Amniotic epithelial cell (primary cell): ENCODE measurements at regions not wholly inside any gene's neighbourhood (a gene's known extent, or its start where the extent isn't known, plus 50 kb on each side); places are given as distances from the start of the nearest gene placed in this dataset.
"Not testable (repeated sequence)": the region's sequence is repeated elsewhere in the genome, so short reads cannot be mapped to it uniquely, and the experiment has no call there.

Experiments used
- DNase-seq: peaks from one replicate; pipeline ENCODE4 v3.0.0-alpha.2; 2010; ENCODE audit warnings: low read depth

DNA sequence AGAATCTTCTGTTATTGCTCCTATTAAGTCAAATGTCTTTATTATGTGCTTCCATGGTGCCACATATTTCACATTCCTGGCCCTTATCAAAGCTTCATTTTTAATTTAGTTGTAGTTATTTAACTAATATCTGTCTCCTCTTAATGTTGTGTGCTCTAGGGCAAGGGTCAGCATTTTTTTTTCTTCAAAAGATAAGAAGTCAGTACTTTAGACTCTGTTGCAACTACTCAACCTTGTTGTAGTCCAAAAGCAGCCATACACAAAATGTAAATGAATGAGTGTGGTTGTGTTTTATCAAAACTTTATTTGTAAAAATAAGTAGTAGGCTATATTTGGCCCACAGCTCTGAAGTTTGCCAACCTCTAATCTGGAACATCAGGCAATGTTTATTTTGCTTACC, 394.7 kb upstream of the CBLB start:
- peak; percentile 68 for DNase-seq

DNA sequence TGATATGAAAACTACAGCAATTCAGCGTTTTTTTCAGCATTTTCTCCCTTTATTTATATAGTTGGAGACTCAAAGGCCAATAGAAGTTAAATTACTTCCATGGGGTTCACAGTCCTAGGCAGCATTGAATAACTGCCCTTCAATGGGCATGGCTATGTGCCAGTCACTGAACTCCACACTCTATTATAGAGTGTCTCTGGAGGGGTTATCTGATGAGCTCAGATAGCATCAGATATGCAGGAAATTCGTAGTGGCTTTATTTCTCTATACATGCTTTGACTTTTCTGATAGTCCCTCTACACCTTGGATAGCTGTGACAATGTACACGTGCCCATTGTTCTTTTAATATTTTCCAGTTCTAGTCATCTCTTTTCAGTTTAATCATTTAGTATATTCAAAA, 396.9 kb upstream of the CBLB start:
- no peak for DNase-seq

DNA sequence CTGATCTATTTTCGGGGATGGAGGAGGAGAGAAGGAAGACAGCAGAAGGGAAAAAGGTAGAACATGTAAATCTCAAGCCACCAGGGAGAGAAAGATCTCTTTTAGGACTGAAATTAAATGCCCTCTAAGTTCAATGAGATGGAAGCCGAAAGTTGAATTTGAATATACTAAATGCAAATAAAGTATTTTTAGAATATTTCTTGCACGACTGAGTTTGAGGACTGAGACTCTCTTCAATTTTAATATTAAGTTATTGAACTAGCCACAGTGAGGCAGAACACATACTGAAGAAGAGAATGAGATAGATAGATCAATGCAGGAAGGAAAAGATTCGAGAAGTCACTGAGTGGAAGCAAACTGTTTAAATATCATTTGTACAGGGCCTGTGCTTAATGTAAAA, 399.9 kb upstream of the CBLB start:
- DNase-seq = no peak

DNA sequence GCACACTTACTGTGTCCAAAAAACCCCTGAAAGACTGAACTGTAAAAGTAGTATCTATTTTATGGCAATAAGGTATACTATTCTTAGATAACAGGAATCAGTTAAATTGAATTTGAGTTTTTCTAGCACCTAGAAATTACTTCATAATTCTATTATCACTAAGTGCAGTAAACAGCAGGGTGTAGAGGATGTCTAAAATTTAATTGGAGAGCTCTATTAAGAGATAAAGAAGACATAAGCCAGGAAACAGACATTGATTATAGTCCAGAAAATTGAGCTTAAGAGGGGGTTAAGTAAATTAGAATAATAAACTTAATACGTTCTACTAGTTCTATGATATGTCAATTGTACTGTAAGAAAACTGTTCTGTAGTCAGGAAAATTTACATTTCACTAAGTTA, 403.5 kb upstream of the CBLB start:
- no peak for DNase-seq

DNA sequence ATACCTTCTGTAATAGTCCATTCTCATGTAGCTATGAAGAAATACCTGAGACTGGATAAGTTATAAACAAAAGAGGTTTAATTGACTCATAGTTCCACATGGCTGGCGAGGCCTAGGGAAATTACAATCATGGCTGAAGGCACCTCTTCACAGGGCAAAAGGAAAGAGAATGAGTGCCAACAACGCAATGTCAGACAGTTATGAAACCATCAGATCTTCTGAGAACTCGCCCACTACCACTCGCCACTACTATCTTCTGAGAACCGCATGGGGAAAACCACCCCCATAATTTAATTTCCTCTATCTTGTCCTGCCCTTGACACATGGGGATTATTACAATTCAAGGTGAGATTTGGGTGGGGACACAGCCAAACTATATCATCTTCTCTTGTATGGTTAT, 406.8 kb upstream of the CBLB start:
- DNase-seq = no peak

DNA sequence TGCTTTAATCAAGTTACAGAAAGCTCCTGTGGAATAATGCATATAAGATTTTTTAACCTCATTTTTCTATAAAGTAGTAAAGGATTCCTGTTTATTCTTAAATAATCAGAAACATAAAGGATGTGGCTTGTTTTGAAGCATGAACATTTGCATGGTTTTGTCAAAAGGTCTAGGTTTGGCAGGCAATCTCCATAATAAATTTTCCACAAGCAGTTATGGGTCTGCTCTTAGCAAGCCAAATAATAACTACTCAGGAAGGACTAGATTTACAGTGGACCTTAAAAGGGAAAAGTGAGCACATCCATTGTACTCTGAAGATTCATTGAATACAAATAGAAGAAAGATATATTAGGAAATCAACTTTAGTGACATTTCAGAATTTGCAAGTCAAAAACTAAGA, 407.3 kb upstream of the CBLB start:
- no peak for DNase-seq

DNA sequence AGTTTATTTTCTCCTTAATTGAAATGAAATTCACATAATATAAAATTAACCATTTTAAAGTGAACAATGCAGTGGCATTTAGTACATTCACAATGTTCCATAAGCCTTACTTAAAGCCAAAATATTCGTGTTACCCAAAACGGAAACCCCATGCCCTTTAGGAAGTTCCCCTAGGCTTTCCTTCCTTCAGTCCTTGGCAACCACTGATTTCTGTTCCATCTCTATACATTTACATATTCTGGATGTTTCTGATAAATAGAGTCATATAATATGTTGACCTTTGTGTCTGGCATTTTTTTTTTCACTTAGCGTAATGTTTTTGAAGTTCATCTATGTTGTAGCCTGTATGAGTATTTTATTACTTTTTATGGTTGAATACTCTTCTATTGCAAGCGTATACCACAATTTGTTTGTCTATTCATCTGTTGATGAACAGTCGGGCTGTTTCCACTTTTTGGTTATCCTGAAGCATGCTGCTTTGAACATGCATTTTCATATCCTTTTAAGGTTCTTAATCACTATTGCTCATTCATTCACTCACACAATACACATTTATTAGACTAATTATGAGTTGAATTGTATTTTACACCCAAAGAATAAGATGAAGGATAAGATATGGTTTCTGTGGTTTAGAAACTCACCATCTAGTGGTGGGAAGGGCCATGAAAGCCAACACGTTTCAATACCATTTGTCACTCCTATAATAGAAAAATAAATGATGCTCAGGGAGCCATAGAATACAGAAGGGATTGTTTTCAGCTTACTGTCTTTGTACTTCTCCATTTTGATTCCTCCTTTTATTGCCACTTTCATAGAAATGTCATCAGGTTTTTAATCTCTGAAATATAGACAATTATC, 408.2 kb upstream of the CBLB start:
- no peak for DNase-seq

DNA sequence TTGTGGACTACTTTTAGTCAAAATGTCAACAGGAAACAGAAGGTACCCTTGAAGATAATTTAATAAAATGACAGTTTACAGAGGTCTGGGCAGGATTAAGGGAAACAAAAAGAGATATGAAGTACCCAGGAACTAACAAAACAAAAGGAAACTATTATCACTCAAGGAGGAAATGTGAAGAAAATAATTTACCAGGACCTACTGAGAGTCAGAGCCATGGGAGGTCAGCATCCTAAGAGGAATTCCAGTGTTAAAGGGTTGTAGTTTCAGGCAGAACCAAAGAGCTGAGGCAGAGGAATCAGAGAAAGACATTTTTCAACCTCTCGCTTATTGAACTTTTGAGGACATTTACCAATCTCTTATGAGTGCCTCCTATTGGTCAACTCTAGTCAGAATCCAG, 408.9 kb upstream of the CBLB start:
- DNase-seq = no peak

DNA sequence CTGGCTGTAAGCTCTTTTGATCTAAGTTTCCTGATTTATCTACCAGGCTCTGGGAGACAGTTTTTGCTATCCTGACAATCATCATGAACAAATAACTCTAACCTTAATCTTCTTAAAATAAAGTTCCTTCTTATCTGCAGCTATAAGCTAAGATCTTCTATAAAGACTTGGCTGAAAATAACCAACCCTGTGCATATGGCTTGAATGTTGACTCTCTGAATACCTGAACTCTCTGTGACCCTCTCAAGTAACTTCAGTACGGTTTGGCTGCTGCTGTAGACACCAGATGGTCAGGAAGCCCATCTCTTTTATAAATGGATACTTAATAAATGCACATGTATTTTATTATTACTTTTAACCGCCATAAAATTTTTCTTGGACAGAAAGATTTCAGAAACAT, 412.4 kb upstream of the CBLB start:
- no peak for DNase-seq

DNA sequence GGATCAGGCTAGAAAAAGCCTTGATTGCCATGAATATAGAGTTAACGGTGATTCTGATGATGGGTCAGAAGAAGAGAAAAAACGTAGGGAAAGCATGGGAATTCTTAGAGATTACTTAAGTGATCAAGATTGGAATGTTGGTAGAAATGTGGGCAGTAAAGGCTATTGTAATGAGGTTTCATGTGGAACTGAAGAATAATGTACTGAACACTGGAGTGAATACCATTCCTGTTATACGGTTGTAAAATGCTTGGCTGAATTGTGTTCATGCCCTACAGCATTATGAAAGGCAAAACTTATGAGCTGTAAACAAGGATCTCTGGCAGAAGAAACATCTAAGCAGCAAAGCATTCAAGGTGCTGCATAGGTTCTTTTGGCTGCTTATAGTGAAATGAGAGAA, 414.1 kb upstream of the CBLB start:
- DNase-seq = peak; percentile 9

DNA sequence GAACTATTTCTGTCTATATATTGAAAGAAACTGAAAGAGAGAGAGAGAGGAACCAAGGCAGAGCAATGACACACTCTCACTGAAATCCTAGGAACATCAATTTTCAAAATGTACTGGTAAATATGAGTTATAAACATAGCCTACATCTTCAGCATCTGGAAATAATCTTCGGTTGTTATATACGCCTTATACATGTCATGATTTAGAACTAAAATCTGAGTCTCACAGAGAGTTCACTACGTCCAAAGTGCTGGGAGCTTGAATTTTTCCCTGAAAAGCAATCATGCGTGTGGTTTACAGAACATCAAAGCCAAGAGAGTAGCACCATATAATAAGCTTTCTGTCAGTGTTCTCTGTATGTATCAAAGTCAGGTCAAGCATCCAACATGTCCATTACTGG, 420.0 kb upstream of the CBLB start:
- DNase-seq = no peak

DNA sequence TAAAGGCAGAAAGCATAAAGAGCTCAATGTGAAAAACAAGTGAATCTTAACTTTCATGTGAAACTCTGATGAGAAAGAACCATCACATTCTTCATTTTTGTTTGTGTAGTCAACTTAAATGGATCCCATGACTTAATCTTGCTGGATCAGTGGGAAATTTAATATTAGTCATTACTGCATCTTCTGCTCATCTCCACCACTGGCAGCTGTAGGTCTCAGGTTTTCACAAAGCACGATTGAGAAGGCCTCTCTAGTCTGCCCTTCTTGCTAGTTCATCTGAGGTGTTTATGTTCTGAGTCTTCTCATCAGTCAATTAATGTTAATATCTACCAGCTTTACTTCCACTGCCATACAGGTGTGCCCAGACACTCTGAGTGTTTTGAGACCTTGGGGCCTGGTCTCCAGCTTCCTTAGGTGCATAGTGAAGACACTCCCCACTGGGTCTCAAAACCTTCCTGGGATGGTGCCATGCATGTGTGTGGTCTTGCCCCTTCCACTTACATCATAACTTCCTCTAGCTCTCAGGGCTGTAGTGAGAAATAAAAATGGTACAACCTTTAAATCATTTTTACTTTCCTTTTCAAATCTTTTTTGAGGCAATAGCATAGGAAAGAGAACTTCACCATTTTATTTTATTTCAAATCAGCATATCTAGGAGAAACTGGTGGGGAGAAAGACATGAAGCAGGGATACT, 421.6 kb upstream of the CBLB start:
- peak; percentile 2 for DNase-seq

DNA sequence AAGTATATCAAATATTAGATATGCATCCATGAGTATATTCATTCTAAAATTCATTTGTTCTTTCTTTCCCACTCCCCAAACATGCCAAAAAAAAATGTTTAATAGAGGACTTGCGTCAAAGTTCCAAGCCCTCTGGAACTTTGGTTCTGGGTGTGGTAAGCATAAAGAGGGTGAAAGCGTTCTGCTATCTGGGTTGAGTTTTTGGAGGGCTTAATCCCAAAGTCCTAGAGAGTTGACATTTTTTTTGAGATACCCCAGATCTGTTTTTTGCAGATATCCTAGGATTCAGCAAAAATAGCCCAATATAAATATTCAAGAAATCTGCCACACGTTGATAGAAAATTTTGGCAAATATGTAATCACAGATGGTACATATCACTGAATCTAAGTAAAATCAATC, 424.3 kb upstream of the CBLB start:
- no peak for DNase-seq

DNA sequence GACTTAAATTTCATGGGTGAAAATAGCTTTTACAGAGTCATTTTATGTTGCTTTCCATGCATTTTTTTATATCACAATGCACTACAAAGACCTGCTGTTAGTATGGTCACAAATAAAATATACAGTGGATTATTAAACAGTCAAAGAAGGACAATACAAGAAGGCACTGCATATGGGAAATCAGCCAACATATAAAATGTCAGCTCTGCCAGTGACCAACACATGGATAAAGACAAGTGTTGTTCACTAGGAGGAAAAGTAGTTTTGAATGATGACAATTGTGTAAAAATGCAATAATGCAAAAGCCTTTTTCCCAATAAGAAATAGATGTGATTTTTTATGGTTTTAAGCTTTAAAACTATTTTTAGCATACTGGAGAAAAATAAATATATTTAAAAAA, 425.3 kb upstream of the CBLB start:
- no peak for DNase-seq

DNA sequence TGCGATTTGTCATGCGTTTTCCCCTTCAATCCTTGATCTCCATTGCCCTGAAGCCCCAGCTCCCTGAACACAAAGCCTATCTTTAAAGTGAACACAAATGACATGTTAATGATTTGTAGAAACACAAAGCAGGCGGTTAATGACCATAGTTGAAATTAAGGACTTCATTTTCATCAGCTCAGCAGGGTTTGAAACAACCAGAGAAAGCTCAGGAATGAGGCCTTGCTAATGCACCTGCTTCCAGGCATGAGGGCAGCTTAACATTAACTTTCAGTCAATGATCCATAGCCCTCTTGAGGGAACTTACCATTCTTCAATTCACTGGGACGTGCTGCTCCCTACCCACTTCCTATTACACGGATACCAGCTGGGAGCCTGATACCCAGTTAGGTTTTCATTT, 427.2 kb upstream of the CBLB start:
- DNase-seq = no peak

DNA sequence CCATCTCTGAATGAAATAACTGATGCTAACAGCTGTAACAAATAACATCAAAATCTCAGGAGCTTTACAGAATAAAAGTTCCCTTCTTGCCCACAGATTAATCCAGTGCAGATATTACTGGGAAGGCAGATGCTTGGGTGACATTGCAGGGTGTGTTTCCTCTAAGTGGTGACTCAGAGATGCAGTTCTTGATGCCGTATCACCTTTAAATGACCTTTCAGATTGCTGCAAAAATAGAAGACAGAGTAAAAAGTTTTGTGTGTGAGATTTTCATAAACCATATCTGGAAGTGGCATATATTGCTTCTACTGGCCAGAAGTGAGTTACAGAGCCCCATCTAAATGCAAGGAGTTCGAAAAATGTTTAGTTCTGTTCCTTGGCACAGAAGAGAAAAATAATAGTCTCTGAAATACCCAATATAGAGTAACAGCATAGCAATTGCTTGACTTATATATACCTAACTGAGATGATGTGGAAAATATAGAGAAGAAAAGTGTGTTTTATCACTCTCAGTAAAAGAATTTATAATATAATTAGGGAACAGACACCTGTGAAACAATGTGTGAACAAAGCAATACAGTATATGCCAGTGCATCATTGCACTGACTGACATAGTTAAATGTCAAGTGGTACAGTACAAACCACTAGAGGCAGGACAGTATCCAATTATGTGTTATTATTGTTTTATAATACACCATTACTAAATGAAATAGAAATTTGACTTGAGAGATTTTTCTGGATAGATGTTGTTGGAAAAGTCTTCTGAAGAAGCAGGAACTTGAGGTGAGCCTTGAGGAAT, 430.7 kb upstream of the CBLB start:
- DNase-seq = peak; percentile 64

DNA sequence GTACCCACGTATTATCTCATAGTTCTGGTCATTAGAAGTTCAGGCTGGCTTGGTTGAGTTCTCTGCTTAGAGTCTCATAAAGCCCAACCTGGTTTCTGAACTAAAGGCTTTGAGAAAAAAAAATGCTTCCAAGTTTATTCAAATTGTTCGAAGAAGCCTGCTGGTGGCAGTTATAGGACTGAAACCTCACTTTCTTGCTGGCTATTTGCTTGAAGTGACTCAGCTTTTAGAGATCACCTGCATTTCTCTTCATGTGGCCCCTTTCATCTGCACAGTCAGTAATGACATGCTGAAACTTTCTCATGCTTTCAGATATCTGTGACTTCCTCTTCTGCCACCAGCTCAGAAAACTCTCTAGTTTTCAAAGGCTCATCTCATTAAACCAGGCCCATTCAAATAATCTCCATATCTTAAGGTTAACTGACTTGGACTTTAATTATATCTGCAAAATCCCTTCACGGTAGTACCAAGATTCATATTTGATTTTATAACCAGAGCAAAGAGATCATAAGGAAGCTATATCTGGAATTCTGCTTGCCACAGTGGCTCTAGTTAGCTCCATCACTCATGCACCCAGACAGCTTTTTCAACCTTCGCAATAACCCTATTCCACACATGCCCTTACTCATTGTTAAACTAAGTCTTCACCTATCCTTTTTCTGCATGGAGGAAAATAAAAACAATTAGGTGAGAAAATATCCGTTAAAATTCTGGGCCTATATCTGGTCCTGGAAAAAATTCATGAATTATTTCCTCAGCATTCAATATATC, 433.8 kb upstream of the CBLB start:
- DNase-seq = no peak

DNA sequence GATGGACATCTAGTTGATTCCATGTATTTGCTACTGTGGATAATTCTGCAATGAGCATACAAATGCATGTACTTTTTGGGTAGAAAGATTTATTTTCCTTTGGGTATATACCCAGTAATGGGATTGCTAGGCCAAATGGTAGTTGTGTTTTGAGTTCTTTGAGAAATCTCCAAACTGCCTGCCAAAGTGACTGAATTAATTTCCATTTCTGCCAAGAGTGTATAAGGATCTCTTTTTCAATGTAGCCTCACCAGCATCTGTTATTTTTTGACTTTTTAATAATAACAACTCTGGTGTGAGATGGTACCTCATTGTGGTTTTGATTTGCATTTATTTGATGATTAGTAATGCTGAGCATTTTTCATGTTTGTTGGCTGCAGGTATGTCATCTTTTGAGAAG, 435.0 kb upstream of the CBLB start:
- DNase-seq = no peak

DNA sequence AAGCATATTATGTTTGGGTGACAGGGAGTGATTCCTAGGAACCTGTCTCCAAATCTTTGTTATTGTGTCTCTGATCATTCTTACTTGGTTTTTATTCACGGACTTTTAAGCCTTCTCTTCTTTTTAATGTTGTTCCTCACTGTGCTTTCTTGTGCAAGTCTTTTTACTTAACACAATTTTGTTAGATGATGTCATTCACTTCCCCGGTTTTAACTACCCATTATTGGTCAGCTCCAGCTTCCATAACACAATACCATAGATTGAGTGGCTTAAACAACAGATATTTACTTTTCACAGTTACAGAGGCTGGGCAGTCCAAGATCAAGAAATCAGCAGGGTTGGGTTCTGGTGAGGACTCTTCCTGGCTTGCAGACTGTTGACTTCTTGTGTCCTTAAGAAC, 436.3 kb upstream of the CBLB start:
- peak; percentile 26 for DNase-seq

DNA sequence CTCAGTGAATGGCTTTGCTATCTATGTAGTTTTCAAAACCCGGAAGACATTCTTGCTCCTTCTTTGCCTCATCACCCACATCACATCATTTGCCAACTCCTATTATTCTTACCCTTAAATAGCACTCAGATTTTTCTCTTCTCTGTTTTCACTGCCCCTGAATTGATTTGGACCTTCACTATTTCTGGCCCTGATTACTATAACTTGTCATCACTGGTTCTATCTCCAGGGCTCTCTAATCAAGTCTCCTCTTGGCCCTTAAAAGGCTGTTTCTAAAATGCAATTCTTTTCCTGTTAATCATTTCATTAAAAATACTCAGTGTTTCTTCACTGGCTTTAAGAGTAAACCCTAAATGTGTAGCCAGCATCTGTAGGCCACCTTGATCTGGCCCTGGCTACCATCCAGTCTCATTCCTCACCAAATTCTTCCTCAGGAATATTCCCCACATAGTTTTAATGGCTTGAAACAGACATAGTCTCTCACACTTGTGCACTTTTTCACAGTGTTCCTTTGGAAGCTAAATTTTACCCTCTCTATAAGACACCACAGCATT, 437.1 kb upstream of the CBLB start:
- DNase-seq = no peak

DNA sequence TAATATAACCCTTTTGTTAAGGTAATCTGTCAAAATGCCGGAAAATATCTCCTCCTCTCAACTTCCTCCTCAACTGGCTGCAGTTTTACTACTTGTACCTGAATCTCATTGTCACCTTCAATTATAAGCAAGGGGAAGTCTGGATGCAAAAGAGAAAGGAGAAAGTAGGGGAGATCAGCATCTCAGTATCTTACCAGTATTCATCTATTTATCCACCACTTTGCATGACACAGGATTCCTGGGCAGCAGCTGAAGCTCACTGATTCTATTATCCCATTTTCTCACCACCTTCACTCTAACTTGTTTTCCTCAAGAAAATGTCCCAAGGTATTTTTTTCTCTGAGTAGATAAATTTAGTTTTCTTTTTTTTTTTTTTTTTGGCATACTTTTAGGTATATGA, 440.5 kb upstream of the CBLB start:
- no peak for DNase-seq

DNA sequence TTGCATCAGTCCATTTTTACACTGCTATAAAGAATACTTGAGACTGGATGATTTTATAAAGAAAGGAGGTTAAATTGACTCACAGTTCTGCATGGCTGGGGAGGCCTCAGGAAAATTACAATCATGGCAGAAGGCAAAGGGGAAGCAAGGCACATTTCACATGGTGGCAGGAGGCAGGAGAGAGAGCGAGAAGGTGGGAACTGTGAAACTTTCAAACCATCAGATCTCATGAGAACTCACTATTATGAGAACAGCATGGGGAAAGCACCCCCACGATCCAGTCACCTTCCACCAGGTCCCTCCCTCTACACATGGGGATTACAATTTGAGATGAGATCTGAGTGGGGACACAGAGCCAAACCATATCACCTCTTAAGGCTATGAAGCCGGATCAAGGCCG, 441.0 kb upstream of the CBLB start:
- DNase-seq = not testable (repeated sequence)
